Stomach (tissue), 8 donors: ENCODE measurements at regions not wholly inside any gene's neighbourhood (a gene's known extent, or its start where the extent isn't known, plus 50 kb on each side); places are given as distances from the start of the nearest gene placed in this dataset.
"Not testable (repeated sequence)": the region's sequence is repeated elsewhere in the genome, so short reads cannot be mapped to it uniquely, and the experiment has no call there.

Experiments used
- DNase-seq, 2 donors: peaks; one replicate each; pipeline versions ENCODE4 v3.0.0 to v3.0.0-alpha.2; 2013 to 2019
- H3K27ac ChIP-seq, 5 donors: fragments of 200-600 bp in 4 of 5; sonication (generic) in 4 of 5; one replicate each; pipeline ENCODE4 v1.5.1; 2013 to 2019; ENCODE audit warnings: mild to moderate bottlenecking in 1 of 5, moderate library complexity in 1 of 5
- H3K27me3 ChIP-seq, 3 donors: fragments of 200-600 bp; sonication (generic); one replicate each; pipeline ENCODE4 v1.5.1; 2017 to 2019; ENCODE audit warnings: mixed run types in 1 of 3
- H3K36me3 ChIP-seq, 4 donors: fragments of 200-600 bp; sonication (generic); 1 replicate in 3 of 4; 2 replicates in 1 of 4; pipeline ENCODE4 v1.5.1; 2016 to 2019
- H3K4me1 ChIP-seq, 4 donors: fragments of 200-600 bp; sonication (generic); one replicate each; pipeline ENCODE4 v1.5.1; 2016 to 2019
- H3K4me3 ChIP-seq, 4 donors: fragments of 200-600 bp; sonication (generic) in 3 of 4; one replicate each; pipeline ENCODE4 v1.5.1; 2016 to 2019; ENCODE audit warnings: mild to moderate bottlenecking in 1 of 4
- H3K9me3 ChIP-seq, 4 donors: fragments of 200-600 bp; sonication (generic); one replicate each; pipeline ENCODE4 v1.5.1; 2016 to 2019
- EP300 ChIP-seq: sonication (generic); formaldehyde crosslinking; IDR thresholded peaks from one replicate; pipeline ENCODE4 v1.6.1; 2017; ENCODE audit warnings: antibody characterized with exemption
- POLR2A ChIP-seq, 4 donors: fragments of 450-650 bp; IDR thresholded peaks; one replicate each; pipeline ENCODE4 v1.6.1; 2016; ENCODE audit warnings: antibody characterized with exemption in 4 of 4, control low read depth in 2 of 4, mild to moderate bottlenecking in 1 of 4, moderate library complexity in 1 of 4
- POLR2AphosphoS5 ChIP-seq, 3 donors: sonication (generic); formaldehyde crosslinking; IDR thresholded peaks; one replicate each; pipeline ENCODE4 v1.6.1; 2016; ENCODE audit warnings: antibody characterized with exemption in 3 of 3
- WGBS, 5 donors: extraction: QIAGEN DNeasy Blood & Tissue Kit in 3 of 5; methylation state at CpG; one replicate each; pipeline versions ENCODE4 v1.1.5 to v1.1.7; 2013 to 2018; 5-methylcytosine and 5-hydroxymethylcytosine counted together
- intact Hi-C: fragments of 100-400 bp; cut with DNase I; formaldehyde crosslinking; loops from one replicate; pipeline ENCODE4 v1.15.1; 2023; ENCODE audit warnings: low total_unique reads
- TF ChIP-seq, protein P1 (sequence below), 7 experiments: fragments of 450-650 bp in 4 of 7; fragments of 200-600 bp in 3 of 7; sonication (generic) in 3 of 7; IDR thresholded peaks; one replicate each; pipeline ENCODE4 v1.5.1; 2016 to 2019; ENCODE audit warnings: antibody characterized with exemption in 7 of 7, control low read depth in 2 of 7, mild to moderate bottlenecking in 1 of 7
- donor health status: healthy with polysubstance abuse.
- donor health status: Bipolar disorder and iron deficiency.
- donor health status: healthy.

DNA sequence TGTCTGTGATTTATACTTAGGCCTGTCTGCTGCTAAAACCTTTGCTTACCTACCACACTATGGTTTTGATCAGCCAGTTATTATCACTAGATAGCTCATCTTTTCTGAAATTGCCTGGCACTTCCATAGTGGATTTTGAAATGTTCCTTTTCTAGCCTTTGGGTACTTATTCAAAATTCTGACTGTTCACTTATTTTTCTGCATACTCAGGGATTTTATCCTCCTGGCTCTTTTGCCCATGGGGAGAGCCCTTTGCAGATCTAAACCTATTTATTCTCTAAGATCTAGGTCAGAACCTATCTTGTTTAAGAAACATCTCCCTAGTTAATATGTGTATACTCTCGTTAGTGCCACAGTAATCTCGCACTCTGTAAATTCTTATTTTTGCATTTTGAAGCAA is 103.5 kb upstream of the C9orf72 start:
- Histone ChIP-seq H3K27me3 (no peaks in the 10 kb centered on the region), H3K4me1 (peaks cover 0 to 15% (median 0%) of the 10 kb centered on the region in 4 donors), H3K4me3 (no peak overlapping the region), H3K9me3 (no peaks in the 10 kb centered on the region), H3K27ac (no peak overlapping the region), H3K36me3 (no peaks in the 10 kb centered on the region)
- DNase-seq, result no peak
- WGBS, 5 donors, result 89 to 95% (median 91%) methylated on average over 2 of the region's 2 CpGs
- intact Hi-C loops, result no loop called here
- no peak for TF ChIP-seq POLR2AphosphoS5 (IDR thresholded peaks at IDR 0.05)
- no peak for TF ChIP-seq EP300
- TF ChIP-seq, protein P1, sequence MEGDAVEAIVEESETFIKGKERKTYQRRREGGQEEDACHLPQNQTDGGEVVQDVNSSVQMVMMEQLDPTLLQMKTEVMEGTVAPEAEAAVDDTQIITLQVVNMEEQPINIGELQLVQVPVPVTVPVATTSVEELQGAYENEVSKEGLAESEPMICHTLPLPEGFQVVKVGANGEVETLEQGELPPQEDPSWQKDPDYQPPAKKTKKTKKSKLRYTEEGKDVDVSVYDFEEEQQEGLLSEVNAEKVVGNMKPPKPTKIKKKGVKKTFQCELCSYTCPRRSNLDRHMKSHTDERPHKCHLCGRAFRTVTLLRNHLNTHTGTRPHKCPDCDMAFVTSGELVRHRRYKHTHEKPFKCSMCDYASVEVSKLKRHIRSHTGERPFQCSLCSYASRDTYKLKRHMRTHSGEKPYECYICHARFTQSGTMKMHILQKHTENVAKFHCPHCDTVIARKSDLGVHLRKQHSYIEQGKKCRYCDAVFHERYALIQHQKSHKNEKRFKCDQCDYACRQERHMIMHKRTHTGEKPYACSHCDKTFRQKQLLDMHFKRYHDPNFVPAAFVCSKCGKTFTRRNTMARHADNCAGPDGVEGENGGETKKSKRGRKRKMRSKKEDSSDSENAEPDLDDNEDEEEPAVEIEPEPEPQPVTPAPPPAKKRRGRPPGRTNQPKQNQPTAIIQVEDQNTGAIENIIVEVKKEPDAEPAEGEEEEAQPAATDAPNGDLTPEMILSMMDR (IDR thresholded peaks at IDR 0.05), result no peak
- no peak for TF ChIP-seq POLR2A (IDR thresholded peaks at IDR 0.05)

DNA sequence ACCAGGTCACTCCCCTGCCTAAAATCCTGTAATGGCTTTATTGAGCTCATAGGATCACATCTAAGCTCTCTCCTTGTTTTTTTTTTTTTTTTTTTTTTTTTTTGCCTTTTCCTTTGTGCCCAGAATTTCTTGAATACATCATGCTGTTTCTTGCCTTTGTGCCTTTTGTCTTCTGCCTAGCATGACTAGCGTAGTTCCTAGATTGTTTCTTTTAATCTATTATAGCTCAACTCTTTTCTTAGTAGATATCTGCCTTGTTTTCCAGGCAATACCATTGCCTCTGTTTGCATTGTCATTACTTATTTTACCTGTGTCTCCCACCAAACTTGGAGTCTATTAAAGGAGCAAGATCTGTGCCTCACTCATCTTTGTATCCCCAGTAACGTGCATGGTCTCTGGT is 106.1 kb upstream of the C9orf72 start:
- H3K4me3 ChIP-seq, result no peak overlapping the region
- DNase-seq, result no peak
- WGBS, 5 donors, result 83 to 90% (median 86%) methylated on average over 2 of the region's 2 CpGs
- H3K9me3 ChIP-seq, result no peaks in the 10 kb centered on the region
- H3K4me1 ChIP-seq, result no peaks in the 10 kb centered on the region
- H3K36me3 ChIP-seq, result no peaks in the 10 kb centered on the region
- H3K27ac ChIP-seq, result no peak overlapping the region
- no peak for TF ChIP-seq POLR2A (IDR thresholded peaks at IDR 0.05)
- H3K27me3 ChIP-seq, result no peaks in the 10 kb centered on the region
- intact Hi-C loops, result no loop called here

DNA sequence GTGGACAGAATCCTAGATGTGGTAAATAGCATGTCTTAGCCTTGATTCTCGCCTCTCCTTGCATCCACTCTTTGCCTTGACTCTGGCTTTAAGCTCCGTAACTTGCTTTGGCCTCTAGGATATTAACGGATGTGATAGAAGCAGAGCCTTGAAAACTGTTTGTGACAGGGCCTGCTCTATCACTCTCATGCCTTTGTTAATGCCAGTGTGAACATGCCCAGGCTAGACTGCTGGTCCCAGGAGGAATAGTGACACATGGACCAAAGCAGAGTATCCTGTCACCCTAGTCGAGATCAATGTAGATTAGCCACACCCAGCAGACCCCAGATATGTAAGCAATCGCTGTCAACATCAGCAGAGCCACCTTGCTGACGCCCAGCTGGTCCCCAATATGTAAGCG is 109.9 kb upstream of the C9orf72 start:
- TF ChIP-seq POLR2A (IDR thresholded peaks at IDR 0.05) (no peak), EP300 (no peak), POLR2AphosphoS5 (IDR thresholded peaks at IDR 0.05) (no peak)
- TF ChIP-seq, protein P1 (IDR thresholded peaks at IDR 0.05), result no peak
- WGBS, 5 donors, result 88 to 94% (median 89%) methylated on average over 7 of the region's 7 CpGs

DNA sequence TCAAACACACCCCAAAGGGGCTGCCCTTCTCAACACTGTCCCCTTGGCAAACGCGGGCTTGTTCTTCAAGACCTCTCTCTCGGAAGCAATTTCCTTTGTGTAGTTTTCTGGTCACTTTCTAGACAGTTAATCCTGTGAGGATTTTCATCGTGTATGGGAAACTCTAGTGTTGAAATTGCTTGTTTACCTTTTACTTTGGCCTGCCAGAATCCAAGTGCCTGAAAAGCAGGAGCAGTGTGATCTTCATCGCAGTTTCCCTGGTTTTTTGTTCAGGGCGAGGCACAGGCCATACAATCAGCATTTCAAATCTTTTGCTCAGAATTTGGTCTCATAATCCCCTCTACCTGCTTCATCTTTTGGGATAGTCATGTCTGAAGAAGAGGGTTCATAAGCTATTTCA is 115.7 kb upstream of the C9orf72 start:
- H3K4me1 ChIP-seq, result no peaks in the 10 kb centered on the region
- WGBS, 5 donors, result 36 to 58% (median 46%) methylated on average over 6 of the region's 6 CpGs
- TF ChIP-seq EP300 (no peak), POLR2AphosphoS5 (IDR thresholded peaks at IDR 0.05) (no peak), POLR2A (IDR thresholded peaks at IDR 0.05) (no peak)
- TF ChIP-seq, protein P1 (IDR thresholded peaks at IDR 0.05), result no peak
- intact Hi-C loops, result no loop called here
- no peaks in the 10 kb centered on the region for H3K9me3 ChIP-seq
- no peaks in the 10 kb centered on the region for H3K27me3 ChIP-seq
- H3K27ac ChIP-seq, result no peak overlapping the region
- no peak overlapping the region for H3K4me3 ChIP-seq
- H3K36me3 ChIP-seq, result no peaks in the 10 kb centered on the region
- no peak for DNase-seq

More for the DNA sequence above, 109.9 kb upstream of the C9orf72 start:
- Histone ChIP-seq H3K27me3 (no peaks in the 10 kb centered on the region), H3K9me3 (no peaks in the 10 kb centered on the region), H3K36me3 (no peaks in the 10 kb centered on the region), H3K4me3 (no peak overlapping the region), H3K27ac (no peak overlapping the region), H3K4me1 (no peaks in the 10 kb centered on the region)
- no peak for DNase-seq
- intact Hi-C loops, result no loop called here

DNA sequence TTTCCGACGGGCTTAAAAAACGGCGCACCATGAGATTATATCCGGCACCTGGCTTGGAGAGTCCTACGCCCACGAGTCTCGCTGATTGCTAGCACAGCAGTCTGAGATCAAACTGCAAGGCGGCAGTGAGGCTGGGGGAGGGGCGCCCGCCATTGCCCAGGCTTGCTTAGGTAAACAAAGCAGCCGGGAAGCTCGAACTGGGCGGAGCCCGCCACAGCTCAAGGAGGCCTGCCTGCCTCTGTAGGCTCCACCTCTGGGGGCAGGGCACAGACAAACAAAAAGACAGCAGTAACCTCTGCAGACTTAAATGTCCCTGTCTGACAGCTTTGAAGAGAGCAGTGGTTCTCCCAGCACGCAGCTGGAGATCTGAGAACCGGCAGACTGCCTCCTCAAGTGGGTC is 117.5 kb upstream of the C9orf72 start:
- H3K4me1 ChIP-seq, H3K36me3 ChIP-seq, H3K9me3 ChIP-seq, intact Hi-C loops, H3K27ac ChIP-seq, H3K27me3 ChIP-seq: not testable (repeated sequence)
- WGBS, 5 donors, result 31 to 79% (median 62%) methylated on average over 3 to 9 of the region's 17 CpGs; no CpG with 5 or more reads in 1 of the 5 donors
- peak; percentile 38 to 43 for DNase-seq
- peak overlapping the region in 1 of 4 donors; percentile 7 for H3K4me3 ChIP-seq
